Ovary (tissue), 3 donors: ENCODE measurements at regions not wholly inside any gene's neighbourhood (a gene's known extent, or its start where the extent isn't known, plus 50 kb on each side); places are given as distances from the start of the nearest gene placed in this dataset.

Experiments used
- POLR2A ChIP-seq: fragments of 450-650 bp; IDR thresholded peaks from one replicate; pipeline ENCODE4 v1.6.1; 2017; ENCODE audit warnings: antibody characterized with exemption, mild to moderate bottlenecking, moderate library complexity
- TF ChIP-seq, protein P1 (sequence below), 3 donors: fragments of 450-650 bp in 2 of 3; fragments of 200-600 bp in 1 of 3; IDR thresholded peaks; one replicate each; pipeline versions ENCODE4 v1.5.1 to v1.8.0; 2016 to 2022; ENCODE audit warnings: antibody characterized with exemption in 3 of 3, mild to moderate bottlenecking in 1 of 3
- donor health status: DM: no; HTN: no; CAD: no.

DNA sequence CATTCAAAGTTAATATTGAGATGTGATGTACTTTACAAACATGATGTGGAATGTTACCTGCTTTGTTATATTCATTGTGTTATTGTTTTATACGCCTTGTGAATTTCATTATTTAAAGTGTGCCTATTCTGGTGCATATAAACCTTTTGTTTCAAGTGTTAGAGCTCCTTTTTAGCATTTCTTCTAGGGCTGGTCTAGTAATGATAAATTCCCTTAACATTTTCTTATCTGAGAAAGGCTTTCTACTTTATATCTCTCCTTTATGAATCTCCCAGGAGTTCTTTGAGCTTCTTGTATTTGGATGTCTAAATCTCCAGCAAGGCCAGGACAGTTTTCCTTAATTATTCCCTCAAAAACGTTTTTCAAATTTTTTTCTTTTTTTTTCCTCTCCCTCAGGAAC, 1005.6 kb downstream of the IGSF11 start:
- TF ChIP-seq, protein P1, sequence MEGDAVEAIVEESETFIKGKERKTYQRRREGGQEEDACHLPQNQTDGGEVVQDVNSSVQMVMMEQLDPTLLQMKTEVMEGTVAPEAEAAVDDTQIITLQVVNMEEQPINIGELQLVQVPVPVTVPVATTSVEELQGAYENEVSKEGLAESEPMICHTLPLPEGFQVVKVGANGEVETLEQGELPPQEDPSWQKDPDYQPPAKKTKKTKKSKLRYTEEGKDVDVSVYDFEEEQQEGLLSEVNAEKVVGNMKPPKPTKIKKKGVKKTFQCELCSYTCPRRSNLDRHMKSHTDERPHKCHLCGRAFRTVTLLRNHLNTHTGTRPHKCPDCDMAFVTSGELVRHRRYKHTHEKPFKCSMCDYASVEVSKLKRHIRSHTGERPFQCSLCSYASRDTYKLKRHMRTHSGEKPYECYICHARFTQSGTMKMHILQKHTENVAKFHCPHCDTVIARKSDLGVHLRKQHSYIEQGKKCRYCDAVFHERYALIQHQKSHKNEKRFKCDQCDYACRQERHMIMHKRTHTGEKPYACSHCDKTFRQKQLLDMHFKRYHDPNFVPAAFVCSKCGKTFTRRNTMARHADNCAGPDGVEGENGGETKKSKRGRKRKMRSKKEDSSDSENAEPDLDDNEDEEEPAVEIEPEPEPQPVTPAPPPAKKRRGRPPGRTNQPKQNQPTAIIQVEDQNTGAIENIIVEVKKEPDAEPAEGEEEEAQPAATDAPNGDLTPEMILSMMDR (IDR thresholded peaks at IDR 0.05): no peak
- no peak for TF ChIP-seq POLR2A
